ENCODE measurements at regions not wholly inside any gene's neighbourhood (a gene's known extent, or its start where the extent isn't known, plus 50 kb on each side); places are given as distances from the start of the nearest gene placed in this dataset.

GRCh38 chr6:12472601-12473038, 182.5 kb downstream of the EDN1 start:
- intact Hi-C loops (cut with DNase I; ENCODE audit: low total_unique reads): no loop called here
- no peak overlapping the region for H3K4me3 ChIP-seq
- H3K9me3 ChIP-seq: no peaks in the 10 kb centered on the region
- H3K4me1 ChIP-seq: no peaks in the 10 kb centered on the region
- no peak for DNase-seq
- no peak overlapping the region for H3K27ac ChIP-seq
- no peaks in the 10 kb centered on the region for H3K36me3 ChIP-seq
- TF ChIP-seq CTCF (IDR thresholded peaks at IDR 0.05 in 8 of 11, conservative IDR thresholded peaks at IDR 0.05 in 3 of 11) (no peak), POLR2A (IDR thresholded peaks at IDR 0.05) (no peak), POLR2AphosphoS5 (IDR thresholded peaks at IDR 0.05) (no peak)
- no peaks in the 10 kb centered on the region for H3K27me3 ChIP-seq (replicated peaks in 1 of 7)
- 83 to 90% (median 88%) methylated on average over 4 of the region's 4 CpGs for WGBS, 5 donors

GRCh38 chr6:12473494-12473893, 183.3 kb downstream of the EDN1 start:
- Histone ChIP-seq H3K27ac (no peak overlapping the region), H3K4me3 (no peak overlapping the region), H3K4me1 (no peaks in the 10 kb centered on the region), H3K27me3 (replicated peaks in 1 of 7) (no peaks in the 10 kb centered on the region), H3K9me3 (no peaks in the 10 kb centered on the region), H3K36me3 (no peaks in the 10 kb centered on the region)
- intact Hi-C loops (cut with DNase I; ENCODE audit: low total_unique reads): no loop called here
- TF ChIP-seq CTCF (IDR thresholded peaks at IDR 0.05 in 8 of 11, conservative IDR thresholded peaks at IDR 0.05 in 3 of 11) (no peak), POLR2AphosphoS5 (IDR thresholded peaks at IDR 0.05) (no peak)
- no peak for DNase-seq
- WGBS, 5 donors: 84 to 96% (median 91%) methylated on average over 1 of the region's 1 CpG

- H3K9me3 ChIP-seq: no peaks in the 10 kb centered on the region
- WGBS, 5 donors: 88 to 91% (median 89%) methylated on average over 7 of the region's 7 CpGs
- H3K36me3 ChIP-seq: no peaks in the 10 kb centered on the region
- no peaks in the 10 kb centered on the region for H3K4me1 ChIP-seq
- no peaks in the 10 kb centered on the region for H3K27me3 ChIP-seq (replicated peaks in 1 of 7)
- TF ChIP-seq CTCF (IDR thresholded peaks at IDR 0.05 in 8 of 11, conservative IDR thresholded peaks at IDR 0.05 in 3 of 11): no peak
- TF ChIP-seq POLR2AphosphoS5 (IDR thresholded peaks at IDR 0.05): no peak
- TF ChIP-seq POLR2A (IDR thresholded peaks at IDR 0.05): no peak
- H3K27ac ChIP-seq: no peak overlapping the region
- no peak overlapping the region for H3K4me3 ChIP-seq
- no peak for DNase-seq
- intact Hi-C loops (cut with DNase I; ENCODE audit: low total_unique reads): no loop called here
Measured at GRCh38 chr6:12474167-12475140, 184.3 kb downstream of the EDN1 start.

GRCh38 chr6:12476484-12476883, 186.3 kb downstream of the EDN1 start:
- Histone ChIP-seq H3K9me3 (no peaks in the 10 kb centered on the region), H3K4me1 (no peaks in the 10 kb centered on the region), H3K4me3 (no peak overlapping the region), H3K27me3 (replicated peaks in 1 of 7) (no peaks in the 10 kb centered on the region), H3K36me3 (no peaks in the 10 kb centered on the region), H3K27ac (no peak overlapping the region)
- intact Hi-C loops (cut with DNase I; ENCODE audit: low total_unique reads): no loop called here
- DNase-seq: no peak
- TF ChIP-seq CTCF (IDR thresholded peaks at IDR 0.05 in 8 of 11, conservative IDR thresholded peaks at IDR 0.05 in 3 of 11): no peak
- TF ChIP-seq POLR2AphosphoS5 (IDR thresholded peaks at IDR 0.05): no peak
- no peak for TF ChIP-seq POLR2A (IDR thresholded peaks at IDR 0.05)

All from spleen (tissue), 11 donors.